HG03432 (cell line): ENCODE measurements at regions not wholly inside any gene's neighbourhood (a gene's known extent, or its start where the extent isn't known, plus 50 kb on each side); places are given as distances from the start of the nearest gene placed in this dataset.
A peak's percentile ranks its signal among the peaks of the same experiment; 100 is the strongest.

Experiments used
- ATAC-seq: cut with Tn5 transposase; IDR thresholded peaks from one replicate; pipeline ENCODE4 v1.9.1; 2021; ENCODE audit warnings: mild to moderate bottlenecking, moderate library complexity; ENCODE audit not compliant: unreplicated experiment

- ATAC-seq = no peak
These were observed 425.5 kb upstream of the DAB2 start for GRCh38 chr5:39850291-39850690.

- no peak for ATAC-seq
These were observed 421.4 kb upstream of the DAB2 start for GRCh38 chr5:39846144-39846543.

- no peak for ATAC-seq
These were observed 419.0 kb upstream of the DAB2 start for GRCh38 chr5:39843767-39844166.

GRCh38 chr5:39835371-39835770, 410.6 kb upstream of the DAB2 start:
- no peak for ATAC-seq

GRCh38 chr5:39829441-39829840, 404.7 kb upstream of the DAB2 start:
- no peak for ATAC-seq

GRCh38 chr5:39826051-39826450, 401.3 kb upstream of the DAB2 start:
- no peak for ATAC-seq

GRCh38 chr5:39825301-39825700, 400.5 kb upstream of the DAB2 start:
- no peak for ATAC-seq

GRCh38 chr5:39822020-39822419, 397.2 kb upstream of the DAB2 start:
- no peak for ATAC-seq

- no peak for ATAC-seq
These were observed 392.1 kb upstream of the DAB2 start for GRCh38 chr5:39816866-39817265.

- no peak for ATAC-seq
These were observed 391.5 kb upstream of the DAB2 start for GRCh38 chr5:39816156-39816845.

- no peak for ATAC-seq
These were observed 390.9 kb upstream of the DAB2 start for GRCh38 chr5:39815711-39816110.

- no peak for ATAC-seq
These were observed 386.6 kb upstream of the DAB2 start for GRCh38 chr5:39811381-39811780.

GRCh38 chr5:39808656-39809055, 383.9 kb upstream of the DAB2 start:
- no peak for ATAC-seq

- no peak for ATAC-seq
These were observed 376.5 kb upstream of the DAB2 start for GRCh38 chr5:39801306-39801705.

- no peak for ATAC-seq
These were observed 375.3 kb upstream of the DAB2 start for GRCh38 chr5:39800042-39800601.

GRCh38 chr5:39799242-39799641, 374.5 kb upstream of the DAB2 start:
- ATAC-seq = no peak

GRCh38 chr5:39794513-39795210, 369.9 kb upstream of the DAB2 start:
- no peak for ATAC-seq

- ATAC-seq = no peak
These were observed 360.6 kb upstream of the DAB2 start for GRCh38 chr5:39785410-39785809.

GRCh38 chr5:39783756-39784421, 359.1 kb upstream of the DAB2 start:
- peak; percentile 67 for ATAC-seq

GRCh38 chr5:39780347-39780746, 355.6 kb upstream of the DAB2 start:
- ATAC-seq = no peak

- no peak for ATAC-seq
These were observed 355.1 kb upstream of the DAB2 start for GRCh38 chr5:39779831-39780230.
